ENCODE measurements at regions not wholly inside any gene's neighbourhood (a gene's known extent, or its start where the extent isn't known, plus 50 kb on each side); places are given as distances from the start of the nearest gene placed in this dataset.

DNA sequence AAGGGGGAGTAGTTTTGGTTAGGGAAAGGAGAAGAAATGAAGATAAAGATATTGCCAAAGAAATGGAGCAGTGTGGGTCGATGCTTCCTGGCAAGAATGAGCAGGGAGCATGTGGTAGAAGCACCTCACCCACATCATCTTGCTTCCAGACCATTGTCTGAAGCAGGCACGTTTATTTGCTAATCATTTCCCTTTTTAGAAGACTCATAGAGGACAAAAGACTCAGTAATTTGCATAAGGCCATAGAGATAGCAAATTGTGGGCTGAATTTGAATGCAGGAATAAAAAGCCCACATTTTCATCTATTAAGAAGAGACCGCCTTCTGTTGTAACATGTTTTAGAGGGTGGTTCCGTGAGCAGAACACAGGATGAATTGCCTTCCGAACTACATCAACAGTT is 275.2 kb upstream of the FAT4 start:
- TF ChIP-seq, protein P1, sequence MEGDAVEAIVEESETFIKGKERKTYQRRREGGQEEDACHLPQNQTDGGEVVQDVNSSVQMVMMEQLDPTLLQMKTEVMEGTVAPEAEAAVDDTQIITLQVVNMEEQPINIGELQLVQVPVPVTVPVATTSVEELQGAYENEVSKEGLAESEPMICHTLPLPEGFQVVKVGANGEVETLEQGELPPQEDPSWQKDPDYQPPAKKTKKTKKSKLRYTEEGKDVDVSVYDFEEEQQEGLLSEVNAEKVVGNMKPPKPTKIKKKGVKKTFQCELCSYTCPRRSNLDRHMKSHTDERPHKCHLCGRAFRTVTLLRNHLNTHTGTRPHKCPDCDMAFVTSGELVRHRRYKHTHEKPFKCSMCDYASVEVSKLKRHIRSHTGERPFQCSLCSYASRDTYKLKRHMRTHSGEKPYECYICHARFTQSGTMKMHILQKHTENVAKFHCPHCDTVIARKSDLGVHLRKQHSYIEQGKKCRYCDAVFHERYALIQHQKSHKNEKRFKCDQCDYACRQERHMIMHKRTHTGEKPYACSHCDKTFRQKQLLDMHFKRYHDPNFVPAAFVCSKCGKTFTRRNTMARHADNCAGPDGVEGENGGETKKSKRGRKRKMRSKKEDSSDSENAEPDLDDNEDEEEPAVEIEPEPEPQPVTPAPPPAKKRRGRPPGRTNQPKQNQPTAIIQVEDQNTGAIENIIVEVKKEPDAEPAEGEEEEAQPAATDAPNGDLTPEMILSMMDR (conservative IDR thresholded peaks at IDR 0.05; ENCODE audit: low read depth, low read length), result 0 out of 2 replicates have a peak, but pooled peaks have one; percentile 27
- TF ChIP-seq EZH2 (IDR thresholded peaks at IDR 0.05; ENCODE audit: borderline replicate concordance, low read depth, low read length, poor library complexity, severe bottlenecking), result no peak

Data from A673 (cell line).